ENCODE measurements at regions not wholly inside any gene's neighbourhood (a gene's known extent, or its start where the extent isn't known, plus 50 kb on each side); places are given as distances from the start of the nearest gene placed in this dataset.

GRCh38 chr6:20332441-20333006 is 69.2 kb upstream of the E2F3 start:
- POLR2A ChIA-PET, result interaction anchor here (0.6 to 5.9 kb wide), 3 partner anchors 13 to 77 kb away, joined by 3 to 31 read pairs (median 3); no protein-coding TSS in a partner anchor
- Mint-ChIP-seq H3K27me3 (no peaks in the 10 kb centered on the region), H3K4me1 (ENCODE audit: low read depth) (peaks cover 33% of the 10 kb centered on the region), H3K4me3 (no peak overlapping the region), H3K36me3 (ENCODE audit: low read depth) (no peaks in the 10 kb centered on the region), H3K9me3 (no peaks in the 10 kb centered on the region), H3K27ac (no peak overlapping the region)
- H3K27ac ChIP-seq (ENCODE audit: low read depth in 1 of 2, low read length in 2 of 2), result no peak overlapping the region
- ATAC-seq (ENCODE audit: poor library complexity), result no peak
- no peaks in the 10 kb centered on the region for H3K9me3 ChIP-seq (ENCODE audit: control insufficient read depth in 1 of 2, insufficient read depth in 1 of 2, low read length in 2 of 2)
- no peaks in the 10 kb centered on the region for H3K27me3 ChIP-seq (ENCODE audit: control insufficient read depth in 1 of 2, insufficient read depth in 2 of 2, low read length in 2 of 2)
- CTCF ChIA-PET, result interaction anchor here (0.9 kb wide), 1 partner anchor 72 kb away, joined by 3 read pairs; no protein-coding TSS in a partner anchor
- intact Hi-C loops (cut with DNase I, micrococcal nuclease), result no loop called here
- DNase-seq, result no peak
- H3K4me1 ChIP-seq (ENCODE audit: insufficient read depth, low read length), result peaks cover 5% of the 10 kb centered on the region
- H3K4me3 ChIP-seq (ENCODE audit: low read length), result no peak overlapping the region
- H3K36me3 ChIP-seq (ENCODE audit: insufficient read depth, low read length), result no peaks in the 10 kb centered on the region
- TF ChIP-seq CTCF (IDR thresholded peaks at IDR 0.05), result no peak

- H3K9me3 ChIP-seq (ENCODE audit: control insufficient read depth in 1 of 2, insufficient read depth in 1 of 2, low read length in 2 of 2), result no peaks in the 10 kb centered on the region
- H3K4me1 ChIP-seq (ENCODE audit: insufficient read depth, low read length), result peaks cover 5% of the 10 kb centered on the region
- ChIA-PET POLR2A (interaction anchor here (4.0 to 5.0 kb wide), 2 partner anchors 14 to 32 kb away, joined by 45 to 49 read pairs; no protein-coding TSS in a partner anchor), CTCF (no interaction called here)
- no peak overlapping the region for H3K4me3 ChIP-seq (ENCODE audit: low read length)
- intact Hi-C loops (cut with DNase I, micrococcal nuclease), result no loop called here
- Mint-ChIP-seq H3K4me1 (ENCODE audit: low read depth) (peaks cover 33% of the 10 kb centered on the region), H3K9me3 (no peaks in the 10 kb centered on the region), H3K27me3 (no peaks in the 10 kb centered on the region), H3K36me3 (ENCODE audit: low read depth) (no peaks in the 10 kb centered on the region), H3K27ac (no peak overlapping the region), H3K4me3 (no peak overlapping the region)
- H3K27ac ChIP-seq (ENCODE audit: low read depth in 1 of 2, low read length in 2 of 2), result no peak overlapping the region
- ATAC-seq (ENCODE audit: poor library complexity), result no peak
- DNase-seq, result no peak
- TF ChIP-seq CTCF (IDR thresholded peaks at IDR 0.05), result no peak
- no peaks in the 10 kb centered on the region for H3K27me3 ChIP-seq (ENCODE audit: control insufficient read depth in 1 of 2, insufficient read depth in 2 of 2, low read length in 2 of 2)
- H3K36me3 ChIP-seq (ENCODE audit: insufficient read depth, low read length), result no peaks in the 10 kb centered on the region
Measured at GRCh38 chr6:20333721-20334269, 67.9 kb upstream of the E2F3 start.

- peaks cover 5% of the 10 kb centered on the region for H3K4me1 ChIP-seq (ENCODE audit: insufficient read depth, low read length)
Measured at GRCh38 chr6:20334334-20334733, 67.3 kb upstream of the E2F3 start.

More at GRCh38 chr6:20334334-20334733, 67.3 kb upstream of the E2F3 start:
- intact Hi-C loops (cut with DNase I, micrococcal nuclease), result no loop called here
- no peaks in the 10 kb centered on the region for H3K9me3 ChIP-seq (ENCODE audit: control insufficient read depth in 1 of 2, insufficient read depth in 1 of 2, low read length in 2 of 2)
- no peaks in the 10 kb centered on the region for H3K27me3 ChIP-seq (ENCODE audit: control insufficient read depth in 1 of 2, insufficient read depth in 2 of 2, low read length in 2 of 2)
- no peak overlapping the region for H3K4me3 Mint-ChIP-seq
- ATAC-seq (ENCODE audit: poor library complexity), result no peak
- no peaks in the 10 kb centered on the region for H3K36me3 ChIP-seq (ENCODE audit: insufficient read depth, low read length)
- no peaks in the 10 kb centered on the region for H3K36me3 Mint-ChIP-seq (ENCODE audit: low read depth)
- no peak overlapping the region for H3K27ac Mint-ChIP-seq
- no peak overlapping the region for H3K4me3 ChIP-seq (ENCODE audit: low read length)
- peak overlapping the region in 1 of 2 donors; percentile 0 for H3K27ac ChIP-seq (ENCODE audit: low read depth in 1 of 2, low read length in 2 of 2)
- no peak for DNase-seq
- H3K4me1 Mint-ChIP-seq (ENCODE audit: low read depth), result peaks cover 33% of the 10 kb centered on the region
- TF ChIP-seq CTCF (IDR thresholded peaks at IDR 0.05), result no peak
- ChIA-PET CTCF (no interaction called here), POLR2A (interaction anchor here (4.0 to 5.0 kb wide), 2 partner anchors 15 to 32 kb away, joined by 45 to 49 read pairs; no protein-coding TSS in a partner anchor)
- no peaks in the 10 kb centered on the region for H3K9me3 Mint-ChIP-seq
- no peaks in the 10 kb centered on the region for H3K27me3 Mint-ChIP-seq
